Pons (tissue), 1 donor: ENCODE measurements at regions not wholly inside any gene's neighbourhood (a gene's known extent, or its start where the extent isn't known, plus 50 kb on each side); places are given as distances from the start of the nearest gene placed in this dataset.

Experiments
- DNase-seq: peaks from one replicate; pipeline ENCODE4 v3.0.0-alpha.2; 2016; ENCODE audit warnings: low spot score

DNA sequence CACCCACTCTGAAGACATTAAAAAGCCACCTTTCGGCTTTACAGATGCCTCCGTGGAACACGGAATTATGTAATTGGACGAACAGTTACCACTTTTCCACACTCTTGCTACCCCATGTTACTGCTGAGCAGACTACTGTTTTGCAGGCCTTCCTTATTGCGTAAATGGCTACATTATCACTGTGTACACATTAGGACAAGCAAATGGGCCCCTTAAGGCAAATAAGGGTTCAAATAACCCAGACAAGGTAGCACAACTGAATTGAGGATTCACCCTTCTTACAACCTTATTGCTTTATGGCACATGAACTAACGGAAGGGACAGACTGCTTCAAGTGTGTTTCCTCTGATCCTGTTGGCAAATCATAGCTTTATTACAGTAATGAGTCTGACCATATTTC, 832.2 kb upstream of the FANCL start:
- no peak for DNase-seq

DNA sequence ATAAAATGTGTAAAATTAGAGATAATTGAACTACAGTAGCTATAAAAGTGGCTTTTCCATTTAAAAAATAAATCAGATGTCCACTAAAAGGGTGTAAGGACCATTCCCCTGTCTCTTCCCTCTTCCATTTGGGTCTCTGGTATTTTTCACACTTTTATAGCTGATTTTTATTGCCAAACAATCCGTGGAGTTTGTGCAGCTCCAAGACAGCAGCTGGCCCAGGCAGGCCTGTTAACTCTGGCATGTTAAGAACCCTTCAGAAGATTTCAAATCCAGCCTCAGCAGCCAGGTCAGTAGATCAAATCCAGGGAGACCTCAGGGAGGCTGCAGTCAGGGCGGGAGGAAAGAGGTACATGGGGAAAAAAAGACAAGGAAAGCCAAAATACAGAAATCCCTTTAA, 827.1 kb upstream of the FANCL start:
- DNase-seq: no peak

DNA sequence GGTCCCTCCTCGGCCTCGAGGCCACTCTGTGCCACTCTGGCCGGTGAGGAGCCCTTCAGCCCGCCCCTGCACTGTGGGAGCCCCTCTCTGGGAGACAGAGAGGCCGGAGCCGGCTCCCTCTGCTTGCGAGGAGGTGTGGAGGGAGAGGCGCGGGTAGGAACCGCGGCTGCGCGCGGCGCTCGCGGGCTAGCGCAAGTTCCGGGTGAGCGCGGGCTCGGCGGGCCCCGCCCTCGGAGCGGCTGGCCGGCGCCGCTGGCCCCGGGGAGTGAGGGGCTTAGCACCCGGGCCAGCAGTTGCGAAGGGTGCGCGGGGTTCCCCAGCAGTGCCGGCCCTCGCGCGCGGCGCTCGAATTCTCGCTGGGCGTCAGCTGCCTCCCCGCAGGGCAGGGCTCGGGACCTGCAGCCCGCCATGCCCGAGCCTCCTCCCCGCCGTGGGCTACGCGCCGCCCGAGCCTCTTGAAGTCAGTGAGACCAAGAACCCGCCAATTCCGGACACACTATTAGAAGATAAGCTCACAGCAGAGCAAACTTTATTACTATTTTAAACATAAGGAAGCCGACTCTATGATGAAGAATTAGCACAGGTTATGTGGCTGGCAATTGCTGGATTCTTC, 825.8 kb upstream of the FANCL start:
- no peak for DNase-seq

DNA sequence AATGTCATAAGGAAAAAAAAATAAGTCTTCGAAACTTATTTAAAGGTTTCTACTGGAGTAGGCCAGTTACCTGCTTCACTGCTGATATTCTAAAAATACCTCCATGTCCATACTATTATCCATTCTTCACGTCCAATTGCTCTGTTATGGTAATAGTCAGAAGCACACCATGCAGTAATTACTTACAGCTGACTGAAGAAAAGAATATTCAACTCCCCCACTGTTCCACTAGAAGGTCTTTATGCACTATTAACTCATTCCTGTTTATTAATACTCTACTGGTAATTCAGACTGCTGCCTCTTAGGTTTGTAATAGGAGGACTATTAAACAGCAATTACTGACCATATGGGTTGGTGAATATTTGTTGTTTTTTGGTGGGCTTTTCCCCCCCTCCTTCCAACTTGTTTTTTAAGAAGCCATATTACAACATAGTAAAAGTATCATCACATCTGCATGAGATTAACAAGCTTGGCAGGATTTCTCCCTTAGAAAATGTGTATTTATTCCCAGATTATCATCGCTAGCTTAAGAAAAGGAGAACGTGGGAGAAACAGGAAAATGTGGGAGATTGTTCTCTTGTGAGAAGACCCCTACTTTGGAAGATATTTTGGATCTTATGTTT, 806.4 kb upstream of the FANCL start:
- no peak for DNase-seq

DNA sequence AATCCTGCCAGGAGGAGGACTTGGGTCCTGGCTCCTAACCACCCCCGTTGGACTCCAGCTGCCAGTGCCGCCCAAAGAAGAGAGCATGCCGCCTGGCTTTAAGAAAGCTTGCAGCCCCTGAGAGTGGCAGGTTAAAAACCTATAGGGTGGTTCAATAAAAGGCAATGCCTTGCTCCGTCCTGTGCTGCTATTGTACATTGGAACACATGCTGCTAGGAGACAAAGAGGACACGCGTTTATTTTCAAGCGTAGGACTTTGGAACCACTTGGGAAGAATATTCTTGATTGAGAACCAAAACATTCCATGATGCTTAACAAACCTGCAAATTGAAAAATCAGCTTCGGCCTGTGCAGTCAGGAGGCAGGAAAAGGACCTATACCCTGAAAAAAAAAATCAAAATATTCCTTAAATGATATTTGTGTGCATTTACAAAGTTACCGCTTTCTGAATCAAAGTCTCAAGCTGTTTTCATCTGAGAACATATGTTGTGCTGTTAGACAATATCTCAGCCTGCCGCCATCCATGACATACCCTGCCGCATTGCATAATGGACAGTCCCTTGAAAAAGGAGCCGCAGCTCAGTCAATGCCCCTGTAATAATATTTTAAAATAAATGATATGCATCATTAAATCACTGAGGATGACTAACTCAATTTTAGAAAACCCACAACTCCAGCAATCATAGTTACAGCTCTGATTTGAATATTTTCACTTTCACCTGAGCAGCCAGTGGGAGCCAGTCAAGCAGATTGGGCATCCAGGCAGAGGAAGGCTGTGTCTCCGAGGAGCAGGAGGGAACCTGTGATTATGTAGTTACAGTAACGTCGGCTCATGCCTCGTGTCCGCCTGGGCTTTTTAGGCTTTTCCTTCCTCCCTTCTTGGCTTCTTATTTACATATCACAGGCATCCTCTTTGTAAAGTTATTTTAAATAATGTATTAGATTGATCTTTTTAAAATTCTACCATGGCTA, 805.6 kb upstream of the FANCL start:
- no peak for DNase-seq

DNA sequence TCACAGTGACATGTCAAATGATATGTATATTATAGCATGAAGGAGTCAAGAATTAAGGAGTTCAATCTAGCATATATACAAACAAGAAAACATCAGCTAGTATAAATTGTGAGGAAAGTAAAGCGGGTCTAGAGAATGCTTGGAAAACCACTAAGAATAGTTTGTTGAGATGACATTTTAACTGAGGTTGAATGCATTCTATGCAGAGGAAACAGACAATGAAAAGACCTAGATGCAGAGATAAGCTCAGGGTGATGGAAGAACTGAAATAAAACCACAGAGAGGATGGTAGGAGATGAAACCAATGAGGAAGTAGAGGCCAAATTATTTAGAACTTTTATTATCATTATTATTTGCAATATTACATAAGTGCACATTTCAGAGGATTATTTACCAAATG, 803.6 kb upstream of the FANCL start:
- DNase-seq: no peak

DNA sequence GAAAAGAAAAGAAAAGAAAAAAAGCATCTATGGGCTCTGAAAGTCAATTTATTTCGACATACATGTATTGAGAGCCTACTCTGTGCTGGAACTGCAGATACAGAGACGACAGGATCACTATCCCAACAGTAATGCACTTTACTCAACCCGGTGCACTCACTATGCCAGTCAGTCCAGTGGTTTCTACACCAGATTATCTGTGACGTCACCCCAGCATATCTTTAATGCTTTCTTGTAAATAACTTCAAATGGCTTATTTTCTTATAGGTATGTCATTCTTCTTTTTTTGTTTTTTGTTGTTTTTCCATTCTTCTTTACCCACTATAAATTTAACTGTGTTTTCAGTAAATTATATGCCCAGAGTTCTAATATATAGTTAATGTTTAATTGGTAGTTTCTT, 800.0 kb upstream of the FANCL start:
- DNase-seq: no peak

DNA sequence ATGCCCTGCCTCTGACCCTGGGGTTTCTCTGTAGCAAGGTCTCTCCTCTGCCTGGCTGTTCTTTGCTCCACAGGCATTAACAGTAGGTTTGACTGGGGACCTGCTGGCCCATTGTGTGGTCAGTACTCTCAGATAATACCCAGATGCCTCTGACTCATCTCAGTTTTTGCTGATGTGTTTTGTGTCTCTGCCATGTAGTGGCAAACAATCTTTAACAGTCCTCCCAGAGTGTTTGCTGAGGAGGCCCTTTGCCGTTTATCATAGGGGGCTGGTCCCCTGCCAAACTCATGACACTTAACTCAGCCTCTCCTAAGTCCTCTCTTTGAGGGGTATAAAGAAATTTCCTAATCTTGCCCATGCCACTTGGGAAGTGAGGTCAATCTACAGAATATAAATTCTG, 793.7 kb upstream of the FANCL start:
- DNase-seq: no peak

DNA sequence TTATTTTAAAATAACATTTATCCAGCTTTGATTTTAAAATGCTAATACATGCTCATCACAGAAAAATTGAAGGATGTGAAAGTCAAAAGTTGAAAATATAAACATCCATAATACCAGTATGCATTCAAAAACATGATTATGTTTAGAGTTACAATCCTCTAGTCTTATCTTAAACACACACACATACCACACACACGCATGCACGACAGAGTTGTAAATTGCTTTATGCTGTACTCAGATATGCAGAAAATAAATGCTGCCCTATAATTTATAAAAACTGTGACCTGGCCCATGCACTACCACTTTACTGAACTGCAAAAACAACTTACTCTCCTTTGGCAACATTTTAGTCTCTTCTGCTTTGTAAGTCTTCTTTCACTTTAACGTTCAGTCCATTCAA, 793.0 kb upstream of the FANCL start:
- DNase-seq: no peak

DNA sequence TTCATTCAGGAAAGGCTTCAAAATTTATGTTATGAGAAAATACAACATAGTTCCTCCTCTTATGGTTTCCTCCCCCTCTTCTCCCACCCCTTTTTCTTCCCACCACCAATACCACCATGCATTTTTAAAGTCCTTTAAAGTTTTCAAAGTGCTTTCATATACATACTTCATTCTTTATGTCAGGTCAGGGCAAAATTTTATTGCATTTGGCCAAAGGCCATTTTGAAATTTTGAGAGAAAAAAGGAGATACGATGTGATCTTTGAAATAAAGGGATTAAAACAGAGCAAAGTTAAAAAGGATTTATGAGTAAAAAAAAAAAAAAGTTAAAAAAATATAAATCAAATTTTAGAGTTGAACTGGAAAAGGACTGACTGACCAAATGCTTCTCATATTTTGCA, 792.5 kb upstream of the FANCL start:
- no peak for DNase-seq

DNA sequence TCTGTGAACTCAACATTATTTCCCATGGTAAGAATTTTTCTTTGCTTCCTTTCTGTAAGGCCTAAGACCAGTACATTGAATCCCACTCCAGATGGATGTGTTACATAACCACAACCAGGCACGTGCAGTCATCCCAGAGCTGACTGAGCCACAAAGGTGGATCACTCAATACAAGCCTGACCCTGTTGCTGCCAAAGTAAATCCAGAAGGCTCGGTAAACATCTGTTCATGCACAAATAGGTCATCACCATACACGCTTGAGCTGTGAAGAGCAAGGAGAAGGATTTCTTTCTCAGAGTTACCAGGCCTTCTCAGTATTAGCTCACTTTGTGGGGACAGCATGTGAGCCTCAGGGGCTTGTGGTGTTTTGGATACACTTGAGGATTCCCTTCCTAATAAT, 791.4 kb upstream of the FANCL start:
- no peak for DNase-seq

DNA sequence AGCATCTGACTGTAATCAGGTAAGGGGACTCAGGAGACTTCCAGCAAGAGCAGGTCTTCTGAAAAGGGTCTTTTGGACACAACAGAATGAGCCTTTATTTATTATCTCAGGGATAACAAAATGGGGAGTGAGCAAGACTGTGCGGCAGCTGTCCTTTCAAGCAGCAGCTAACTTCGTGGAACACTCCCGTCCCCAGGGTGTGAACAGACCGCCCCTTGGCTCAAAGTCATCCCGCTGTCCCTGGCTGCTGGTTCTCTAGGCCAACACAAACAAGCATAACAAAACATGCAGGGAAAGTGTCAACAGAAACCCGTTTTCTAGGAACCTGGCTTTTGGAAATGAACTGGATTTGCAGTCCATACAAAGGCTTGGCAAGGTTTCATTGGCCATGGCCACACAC, 787.9 kb upstream of the FANCL start:
- no peak for DNase-seq

DNA sequence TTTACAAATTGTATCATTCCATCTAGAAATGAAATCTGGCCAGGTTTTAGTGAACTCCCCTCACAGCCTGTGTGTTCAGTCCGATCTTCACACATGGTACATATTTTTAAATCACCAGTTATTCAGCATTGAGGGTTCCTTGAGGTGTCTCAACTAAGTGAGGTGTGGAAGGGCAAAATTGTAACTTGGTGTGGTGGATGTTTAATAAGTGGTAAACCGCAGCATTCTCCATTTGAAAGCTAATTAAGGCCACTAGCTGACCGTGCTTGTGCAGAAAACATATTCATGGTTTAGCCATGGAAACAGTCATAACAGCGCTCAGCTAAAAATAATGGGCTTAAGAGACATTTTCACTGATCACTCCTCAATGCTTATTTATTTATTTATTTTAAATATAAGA, 786.2 kb upstream of the FANCL start:
- DNase-seq: no peak

DNA sequence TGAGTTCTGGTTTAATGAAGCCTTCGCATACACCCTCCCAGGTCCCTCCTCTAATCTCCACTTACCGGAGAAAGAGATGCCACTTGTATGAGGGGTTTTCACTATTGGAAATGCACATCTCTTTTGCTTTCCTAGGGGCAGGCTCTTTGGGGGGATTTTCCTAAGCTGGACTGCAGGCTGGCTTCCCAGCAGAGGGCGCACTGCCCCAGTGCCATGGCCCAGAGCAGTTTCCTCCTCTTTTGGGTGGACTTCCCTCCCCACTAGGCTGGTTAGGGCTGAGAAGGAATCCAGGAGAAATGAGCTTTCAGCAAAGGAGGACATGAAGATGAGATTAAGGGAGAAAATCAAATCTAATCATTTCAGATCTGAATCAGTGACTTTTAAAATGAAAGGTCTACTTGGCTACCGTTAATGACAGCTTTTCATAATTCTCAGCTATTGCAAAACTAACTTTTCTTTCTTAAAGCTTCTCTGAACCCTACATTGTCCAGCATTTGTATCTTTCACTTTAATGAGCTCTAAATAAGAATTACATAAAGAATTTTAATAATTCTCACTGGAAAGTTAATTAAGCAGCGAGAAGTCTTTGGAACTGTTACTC, 784.1 kb upstream of the FANCL start:
- no peak for DNase-seq

DNA sequence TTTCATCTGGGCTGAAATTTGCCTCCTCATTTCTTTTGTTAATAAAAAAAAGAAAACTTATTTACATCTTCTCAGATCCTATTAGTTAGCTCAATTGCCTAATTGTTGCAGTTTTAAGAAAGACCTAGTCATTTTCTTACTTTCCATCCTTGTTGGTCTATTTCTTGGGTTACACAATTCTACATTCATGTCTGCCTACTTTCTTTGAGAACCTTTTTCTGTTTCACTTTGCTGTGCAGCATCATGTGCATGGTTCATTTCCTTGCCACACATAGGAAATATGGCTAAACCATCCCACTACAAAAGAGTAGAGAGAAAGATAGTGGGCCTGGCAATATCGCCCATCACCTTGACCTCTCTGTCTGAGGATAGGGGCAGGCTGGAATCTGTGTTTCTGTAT, 780.7 kb upstream of the FANCL start:
- DNase-seq: no peak

DNA sequence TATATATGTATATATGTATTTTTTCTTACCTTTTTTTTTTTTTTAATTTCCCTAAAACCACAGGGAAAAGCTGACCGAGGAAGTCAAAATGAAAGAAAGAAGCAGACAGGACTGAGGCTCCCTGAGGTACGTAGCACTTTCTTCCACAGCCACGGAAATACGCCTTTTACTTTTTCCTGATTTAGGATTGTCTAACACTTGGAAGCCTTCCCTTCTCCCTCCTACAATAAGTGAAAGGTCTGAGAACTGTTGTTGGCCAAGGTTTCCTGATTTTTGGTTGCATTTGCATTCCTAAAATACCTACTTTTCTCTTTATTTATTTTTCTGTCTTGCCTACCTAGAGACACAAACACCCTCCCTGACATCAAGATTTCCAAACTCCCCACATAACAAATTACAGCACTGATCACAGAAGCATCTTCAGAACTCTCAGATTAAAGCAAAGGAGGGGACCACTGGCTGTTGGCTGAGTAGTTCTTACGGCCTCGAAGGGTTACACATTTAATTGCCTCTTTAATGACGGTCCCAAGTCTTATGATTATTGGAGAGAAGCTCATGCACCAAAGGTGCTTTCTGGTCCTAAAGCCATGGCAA, 778.5 kb upstream of the FANCL start:
- DNase-seq: no peak

DNA sequence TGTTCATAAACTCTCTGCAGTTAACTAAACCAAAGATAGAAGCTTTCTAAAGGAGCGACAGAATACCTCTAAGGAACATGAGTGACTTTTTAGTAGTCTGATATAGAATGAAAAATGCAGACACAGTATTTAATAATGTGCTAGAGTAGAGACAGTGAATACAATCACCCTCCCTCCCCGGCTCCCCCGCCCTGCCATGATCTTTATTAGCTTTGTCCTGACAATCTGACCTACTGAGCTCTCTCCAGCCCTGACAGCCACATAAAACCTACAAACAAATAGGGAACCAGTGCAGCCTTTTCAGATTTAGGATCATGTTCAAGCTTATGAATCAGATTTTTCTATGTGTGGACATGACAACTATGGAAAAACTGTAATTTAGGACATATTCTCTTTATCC, 777.6 kb upstream of the FANCL start:
- no peak for DNase-seq

DNA sequence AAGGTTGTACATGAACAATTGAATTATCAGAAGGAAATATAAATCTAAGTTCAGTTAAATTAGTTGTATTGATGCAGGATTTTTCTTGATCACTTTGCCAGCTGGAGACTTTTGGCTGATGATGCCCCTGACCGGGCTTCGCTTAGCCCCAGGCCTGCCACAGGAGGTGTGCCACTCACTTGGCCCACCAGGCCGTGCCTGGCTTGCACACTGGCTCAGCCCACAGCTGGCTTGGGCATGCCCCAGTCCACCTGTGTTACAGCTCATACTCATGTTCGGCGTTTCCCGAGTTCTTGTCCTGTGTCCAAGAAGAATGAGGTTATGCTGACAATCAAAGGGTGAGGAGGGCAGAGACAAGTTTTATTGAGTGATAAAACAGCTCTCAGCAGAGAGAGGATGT, 773.9 kb upstream of the FANCL start:
- no peak for DNase-seq

DNA sequence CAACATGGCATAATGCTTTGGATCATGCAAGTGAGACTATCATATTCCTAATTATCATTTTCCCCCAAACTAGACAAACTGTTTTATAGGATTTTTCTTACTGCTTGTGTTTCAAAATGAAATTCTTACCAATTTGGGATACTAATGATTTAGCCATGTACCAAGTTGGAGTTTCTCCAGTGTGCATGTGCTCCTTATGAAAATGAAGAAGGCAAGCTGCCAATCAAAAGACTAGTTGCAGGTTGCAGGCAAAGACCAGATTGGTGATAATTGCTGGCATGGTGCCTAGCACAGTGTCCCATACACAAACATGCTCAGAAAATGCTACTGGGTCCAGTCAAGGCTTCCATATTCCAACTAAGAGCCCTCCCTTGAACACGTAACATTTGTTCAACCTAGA, 771.8 kb upstream of the FANCL start:
- DNase-seq: no peak

DNA sequence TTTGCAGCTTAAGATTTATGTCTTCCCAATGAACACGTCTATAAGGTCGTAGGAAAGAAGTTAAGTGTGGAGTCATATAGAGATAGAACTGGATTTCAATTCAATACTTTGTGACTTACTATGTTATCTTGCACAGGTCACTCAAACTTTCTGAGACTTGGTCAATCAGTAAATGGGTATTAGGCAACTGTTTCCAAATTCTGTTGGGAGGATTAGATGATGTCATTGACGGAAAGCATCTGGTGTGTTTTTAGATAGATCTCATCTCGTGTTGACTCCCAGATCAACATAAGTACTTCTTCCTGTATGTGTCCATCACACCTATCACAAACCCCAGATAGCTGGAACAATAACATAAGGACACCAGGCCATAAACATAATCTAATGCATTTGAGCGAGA, 771.1 kb upstream of the FANCL start:
- no peak for DNase-seq

DNA sequence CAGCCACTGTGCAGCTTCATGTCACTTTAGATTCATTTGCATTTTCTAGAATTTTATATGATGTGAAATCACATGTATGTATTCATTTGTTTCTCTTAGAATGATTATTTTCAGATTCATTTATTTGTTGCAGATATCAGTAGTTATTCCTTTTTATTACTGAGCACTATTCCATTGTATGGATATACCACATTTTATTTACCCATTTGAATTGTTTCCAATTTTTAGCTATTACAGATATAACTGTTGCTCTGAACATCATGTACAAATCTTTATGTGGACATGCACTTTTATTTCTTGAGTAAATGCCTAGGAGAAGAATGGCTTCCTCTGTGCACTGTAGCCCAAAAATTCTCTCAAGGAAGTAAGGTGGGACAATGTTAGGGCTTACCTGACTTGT, 767.8 kb upstream of the FANCL start:
- no peak for DNase-seq

DNA sequence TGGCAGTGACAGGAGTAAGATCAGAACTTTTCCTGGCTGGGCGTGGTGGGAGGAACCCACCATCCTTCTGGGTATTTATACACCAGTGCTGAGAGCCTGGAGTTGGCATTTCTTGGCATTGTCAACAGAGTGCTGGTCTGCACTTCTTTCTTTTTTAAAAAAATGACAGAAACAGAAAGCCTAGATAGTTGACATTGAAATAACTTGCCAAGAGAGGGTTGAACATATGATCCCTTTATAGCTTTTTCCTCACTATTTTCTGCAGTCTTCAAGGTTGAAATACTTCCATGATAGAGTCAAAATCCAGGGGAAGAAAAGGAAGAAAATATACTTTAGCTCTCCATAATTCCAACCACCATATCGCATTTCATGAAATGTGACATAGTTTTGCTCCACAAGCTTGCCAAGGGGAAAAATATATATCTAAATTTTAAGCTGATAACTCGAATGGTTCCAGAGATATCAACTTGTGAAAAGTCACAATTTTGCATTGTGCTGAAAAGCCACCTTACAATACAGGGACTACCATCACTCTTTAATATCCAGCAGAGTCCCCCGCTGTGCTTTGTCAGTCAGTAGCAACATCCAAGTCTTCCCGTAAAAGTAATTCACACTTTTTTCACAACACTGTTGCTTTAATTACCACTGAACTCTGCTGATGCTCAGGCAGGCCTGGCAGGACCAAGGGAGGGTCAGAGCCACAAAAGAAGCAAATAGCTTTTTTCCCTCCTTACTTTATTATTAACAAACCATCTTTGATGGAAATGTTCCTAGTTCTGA, 764.9 kb upstream of the FANCL start:
- DNase-seq: no peak
